ENCODE measurements at regions not wholly inside any gene's neighbourhood (a gene's known extent, or its start where the extent isn't known, plus 50 kb on each side); places are given as distances from the start of the nearest gene placed in this dataset.

DNA sequence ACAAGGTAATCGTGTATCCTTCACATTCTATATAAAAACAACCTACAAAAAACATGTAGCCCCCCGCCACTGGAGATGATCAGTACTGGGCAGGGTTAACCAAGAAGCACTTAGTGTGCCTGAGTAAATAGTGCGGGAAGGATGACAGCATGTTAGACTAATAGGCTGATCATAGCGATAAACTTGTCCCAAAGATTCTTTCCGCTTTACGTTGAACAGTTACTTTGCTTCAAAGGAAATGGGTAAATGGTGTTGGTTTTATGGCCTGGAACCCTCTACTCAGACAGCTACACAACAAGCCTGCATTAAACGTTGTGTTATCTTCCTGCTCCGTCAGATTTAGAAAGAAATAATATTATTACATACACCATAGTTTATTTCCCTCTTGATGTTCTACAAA is 67.7 kb downstream of the CTAGE1 start:
- TF ChIP-seq, protein P1, sequence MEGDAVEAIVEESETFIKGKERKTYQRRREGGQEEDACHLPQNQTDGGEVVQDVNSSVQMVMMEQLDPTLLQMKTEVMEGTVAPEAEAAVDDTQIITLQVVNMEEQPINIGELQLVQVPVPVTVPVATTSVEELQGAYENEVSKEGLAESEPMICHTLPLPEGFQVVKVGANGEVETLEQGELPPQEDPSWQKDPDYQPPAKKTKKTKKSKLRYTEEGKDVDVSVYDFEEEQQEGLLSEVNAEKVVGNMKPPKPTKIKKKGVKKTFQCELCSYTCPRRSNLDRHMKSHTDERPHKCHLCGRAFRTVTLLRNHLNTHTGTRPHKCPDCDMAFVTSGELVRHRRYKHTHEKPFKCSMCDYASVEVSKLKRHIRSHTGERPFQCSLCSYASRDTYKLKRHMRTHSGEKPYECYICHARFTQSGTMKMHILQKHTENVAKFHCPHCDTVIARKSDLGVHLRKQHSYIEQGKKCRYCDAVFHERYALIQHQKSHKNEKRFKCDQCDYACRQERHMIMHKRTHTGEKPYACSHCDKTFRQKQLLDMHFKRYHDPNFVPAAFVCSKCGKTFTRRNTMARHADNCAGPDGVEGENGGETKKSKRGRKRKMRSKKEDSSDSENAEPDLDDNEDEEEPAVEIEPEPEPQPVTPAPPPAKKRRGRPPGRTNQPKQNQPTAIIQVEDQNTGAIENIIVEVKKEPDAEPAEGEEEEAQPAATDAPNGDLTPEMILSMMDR (IDR thresholded peaks at IDR 0.05): no peak
- TF ChIP-seq POLR2A (IDR thresholded peaks at IDR 0.05): no peak

Data from prostate gland (tissue), 2 donors.